ENCODE measurements at regions not wholly inside any gene's neighbourhood (a gene's known extent, or its start where the extent isn't known, plus 50 kb on each side); places are given as distances from the start of the nearest gene placed in this dataset.
A peak's percentile ranks its signal among the peaks of the same experiment; 100 is the strongest.

- no peak for DNase-seq (ENCODE audit: low read depth)
These were observed 136.0 kb upstream of the RARB start for GRCh38 chr3:25292036-25292435.

- no peak for DNase-seq (ENCODE audit: low read depth)
These were observed 135.5 kb upstream of the RARB start for GRCh38 chr3:25292595-25292994.

- DNase-seq (ENCODE audit: low read depth), result no peak
These were observed 134.3 kb upstream of the RARB start for GRCh38 chr3:25293736-25294135.

GRCh38 chr3:25294169-25294805 lies 133.8 kb upstream of the RARB start:
- no peak for DNase-seq (ENCODE audit: low read depth)

GRCh38 chr3:25297667-25298585 lies 130.1 kb upstream of the RARB start:
- no peak for DNase-seq (ENCODE audit: low read depth)

GRCh38 chr3:25300141-25300540 lies 127.9 kb upstream of the RARB start:
- DNase-seq (ENCODE audit: low read depth), result no peak

GRCh38 chr3:25304916-25305315 lies 123.1 kb upstream of the RARB start:
- no peak for DNase-seq (ENCODE audit: low read depth)

GRCh38 chr3:25306066-25306465 lies 122.0 kb upstream of the RARB start:
- DNase-seq (ENCODE audit: low read depth), result no peak

GRCh38 chr3:25306705-25307104 lies 121.4 kb upstream of the RARB start:
- DNase-seq (ENCODE audit: low read depth), result no peak

GRCh38 chr3:25313286-25313685 lies 114.8 kb upstream of the RARB start:
- DNase-seq (ENCODE audit: low read depth), result no peak

GRCh38 chr3:25324954-25325655 lies 103.0 kb upstream of the RARB start:
- no peak for DNase-seq (ENCODE audit: low read depth)

- DNase-seq (ENCODE audit: low read depth), result no peak
These were observed 92.7 kb upstream of the RARB start for GRCh38 chr3:25335356-25335755.

GRCh38 chr3:25338158-25338725 lies 89.8 kb upstream of the RARB start:
- DNase-seq (ENCODE audit: low read depth), result no peak

GRCh38 chr3:25339225-25339624 lies 88.8 kb upstream of the RARB start:
- no peak for DNase-seq (ENCODE audit: low read depth)

GRCh38 chr3:25344670-25345069 lies 83.4 kb upstream of the RARB start:
- DNase-seq (ENCODE audit: low read depth), result no peak

- no peak for DNase-seq (ENCODE audit: low read depth)
These were observed 79.0 kb upstream of the RARB start for GRCh38 chr3:25349095-25349494.

- DNase-seq (ENCODE audit: low read depth), result no peak
These were observed 78.0 kb upstream of the RARB start for GRCh38 chr3:25349828-25350724.

GRCh38 chr3:25350725-25351114 lies 77.3 kb upstream of the RARB start:
- no peak for DNase-seq (ENCODE audit: low read depth)

GRCh38 chr3:25354071-25354470 lies 74.0 kb upstream of the RARB start:
- DNase-seq (ENCODE audit: low read depth), result peak; percentile 42

GRCh38 chr3:25355034-25355885 lies 72.8 kb upstream of the RARB start:
- DNase-seq (ENCODE audit: low read depth), result no peak

GRCh38 chr3:25355998-25356397 lies 72.1 kb upstream of the RARB start:
- DNase-seq (ENCODE audit: low read depth), result no peak
